GM20000 (cell line): ENCODE measurements at regions not wholly inside any gene's neighbourhood (a gene's known extent, or its start where the extent isn't known, plus 50 kb on each side); places are given as distances from the start of the nearest gene placed in this dataset.

Source experiments
- DNase-seq: peaks from one replicate; pipeline ENCODE4 v3.0.0; 2012; ENCODE audit warnings: low spot score
- CTCF ChIP-seq: IDR thresholded peaks from 2 replicates; pipeline ENCODE4 v1.5.1; 2012; ENCODE audit warnings: mild to moderate bottlenecking, control low read depth; ENCODE audit errors: extremely low read depth, missing control alignments

DNA sequence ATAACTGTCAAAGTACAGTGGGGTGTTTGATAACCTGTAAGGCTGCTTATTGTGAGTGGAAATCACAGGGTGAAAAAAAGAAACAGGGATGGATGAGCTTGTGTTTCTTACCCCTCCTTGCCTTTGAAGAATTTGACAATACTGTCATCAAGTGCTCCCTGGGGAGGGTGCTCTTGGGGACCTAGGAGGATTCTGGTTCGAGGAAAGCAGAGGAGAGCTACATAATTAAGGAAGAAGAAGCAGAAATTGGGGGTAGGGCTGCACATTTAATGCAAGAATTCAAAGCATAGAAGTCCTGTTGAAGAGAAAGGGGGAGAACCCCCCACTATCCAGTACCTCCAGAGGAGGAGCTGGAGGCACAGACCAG is 208.1 kb upstream of the PHYHIPL start:
- no peak for DNase-seq
- no peak for TF ChIP-seq CTCF

- DNase-seq = no peak
- no peak for TF ChIP-seq CTCF
Observed at GRCh38 chr10:58969576-58969975, 206.9 kb upstream of the PHYHIPL start.

DNA sequence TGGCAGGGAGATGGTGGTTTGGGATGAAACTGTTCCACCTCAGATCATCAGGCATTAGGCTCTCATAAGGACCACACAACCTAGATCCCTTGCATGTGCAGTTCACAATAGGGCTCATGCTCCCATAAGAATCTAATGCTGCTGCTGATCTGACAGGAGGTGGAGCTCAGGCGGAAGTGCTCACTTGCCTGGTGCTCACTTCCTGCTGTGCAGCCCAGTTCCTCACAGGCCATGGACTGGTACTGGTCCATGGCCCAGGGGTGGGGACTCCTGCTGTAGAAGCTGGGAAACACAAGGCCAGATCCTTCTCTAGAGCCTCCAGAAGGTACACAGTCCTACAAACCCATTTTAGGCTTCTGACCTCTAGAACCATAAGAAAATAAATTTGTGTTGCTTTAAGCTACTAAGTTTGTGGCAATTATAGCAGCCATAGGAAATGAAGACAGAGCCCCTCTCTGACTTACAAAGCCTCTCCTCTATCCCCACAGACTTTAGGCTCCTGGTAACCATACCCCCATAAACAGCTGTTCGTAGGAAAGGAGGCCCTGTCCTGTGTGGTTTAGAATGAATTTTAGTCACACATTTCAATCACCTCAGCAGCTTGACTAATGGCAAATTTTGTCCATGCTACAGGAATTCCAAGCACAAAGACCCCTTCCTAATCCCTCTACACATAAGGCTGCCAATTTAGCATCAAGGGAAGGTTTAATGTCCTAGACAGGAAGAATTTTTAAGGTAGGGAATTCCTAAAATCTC is 206.1 kb upstream of the PHYHIPL start:
- no peak for TF ChIP-seq CTCF
- DNase-seq = no peak

DNA sequence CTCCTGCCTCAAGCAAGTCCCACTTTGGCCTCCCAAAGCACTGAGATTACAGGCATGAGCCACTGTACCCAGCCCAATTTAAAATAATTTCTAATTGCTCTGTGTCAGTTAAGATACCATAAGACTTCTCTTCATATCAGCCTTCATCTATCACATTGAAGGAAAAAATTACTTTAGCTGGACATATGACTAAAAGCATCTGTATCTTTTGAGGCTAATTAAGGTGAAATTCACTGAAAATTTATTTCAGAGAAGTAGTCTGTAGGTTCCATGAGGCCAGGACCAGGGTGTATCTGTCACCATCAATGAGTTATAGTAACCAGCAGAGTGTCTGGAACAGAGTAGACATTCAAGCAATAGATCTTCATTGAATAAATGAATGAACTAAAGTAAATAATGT is 205.2 kb upstream of the PHYHIPL start:
- DNase-seq = no peak
- no peak for TF ChIP-seq CTCF

DNA sequence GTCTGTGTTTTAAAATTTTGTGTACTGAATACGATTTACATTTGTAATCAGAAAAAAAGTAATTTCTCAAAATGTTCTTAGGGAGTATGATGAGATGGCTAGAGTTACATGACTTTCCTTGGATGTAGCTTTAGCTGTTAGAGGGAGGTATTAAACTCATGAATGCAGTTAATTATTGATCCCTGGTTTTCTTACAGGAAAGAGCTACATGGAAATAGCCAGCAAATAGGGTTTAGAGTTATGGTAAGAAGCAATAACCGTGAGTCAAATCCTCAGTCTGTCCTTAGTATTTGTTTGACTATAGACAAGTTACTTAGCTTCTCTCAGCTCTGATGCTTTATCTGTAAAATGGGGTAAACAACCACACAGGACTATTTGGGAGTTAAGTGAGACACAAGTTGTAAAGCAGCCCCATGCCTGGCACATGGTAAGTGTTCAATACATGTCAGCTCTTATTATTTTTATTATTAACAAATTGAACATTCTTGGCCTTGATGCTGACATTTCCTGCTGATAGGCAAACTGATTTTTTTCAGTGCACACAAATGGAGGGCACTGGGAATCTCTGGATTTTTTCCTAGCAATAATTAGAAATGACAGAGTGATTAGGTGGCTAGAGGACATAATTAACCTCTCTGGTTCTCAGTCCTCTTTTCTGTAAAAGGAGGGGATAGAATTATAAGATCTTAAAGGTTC is 204.5 kb upstream of the PHYHIPL start:
- TF ChIP-seq CTCF = no peak
- DNase-seq = no peak

- no peak for DNase-seq
- no peak for TF ChIP-seq CTCF
Observed at GRCh38 chr10:58972576-58973234, 203.7 kb upstream of the PHYHIPL start.

DNA sequence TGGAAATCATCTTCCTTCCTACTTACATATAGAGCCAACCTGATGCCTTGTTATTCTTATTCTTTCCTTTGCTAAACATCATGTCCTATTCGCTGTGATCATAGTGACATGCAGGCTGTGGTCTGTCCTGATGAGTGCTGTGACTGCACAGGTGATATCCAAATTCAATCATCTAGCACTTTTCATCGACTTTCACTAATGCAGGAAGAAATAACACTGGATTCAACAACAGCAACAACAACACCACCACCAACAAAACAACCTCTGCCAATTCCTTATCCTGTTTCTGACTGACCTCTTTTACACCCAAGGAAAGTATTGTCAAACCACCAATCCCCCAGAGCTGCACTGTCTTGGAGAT is 203.2 kb upstream of the PHYHIPL start:
- no peak for DNase-seq
- no peak for TF ChIP-seq CTCF
